CD4-positive, alpha-beta T cell treated with Interleukin-17A for 1 hour (primary cell): ENCODE measurements at regions not wholly inside any gene's neighbourhood (a gene's known extent, or its start where the extent isn't known, plus 50 kb on each side); places are given as distances from the start of the nearest gene placed in this dataset.

ENCODE experiments used
- DNase-seq: peaks from one replicate; pipeline ENCODE4 v3.0.0-alpha.2; 2020

DNA sequence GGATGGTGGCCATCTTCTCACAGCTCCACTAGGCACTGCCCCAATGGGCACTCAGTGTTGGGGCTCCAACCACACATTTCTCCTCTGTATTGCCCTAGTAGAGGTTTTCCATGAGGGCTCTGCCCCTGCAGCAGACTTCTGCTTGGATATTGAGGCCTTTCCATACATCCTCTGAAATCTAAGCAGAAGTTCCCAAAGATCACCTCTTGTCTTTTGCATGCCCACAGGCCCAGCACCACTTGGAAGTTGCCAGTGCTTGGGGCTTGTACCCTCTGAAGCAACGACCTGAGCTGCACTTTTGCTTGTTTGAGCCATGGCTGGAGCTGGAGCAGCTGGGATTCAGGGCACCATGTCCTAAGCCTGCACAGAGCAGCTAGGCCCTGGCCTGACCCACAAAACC is 189.1 kb upstream of the EYS start:
- no peak for DNase-seq

DNA sequence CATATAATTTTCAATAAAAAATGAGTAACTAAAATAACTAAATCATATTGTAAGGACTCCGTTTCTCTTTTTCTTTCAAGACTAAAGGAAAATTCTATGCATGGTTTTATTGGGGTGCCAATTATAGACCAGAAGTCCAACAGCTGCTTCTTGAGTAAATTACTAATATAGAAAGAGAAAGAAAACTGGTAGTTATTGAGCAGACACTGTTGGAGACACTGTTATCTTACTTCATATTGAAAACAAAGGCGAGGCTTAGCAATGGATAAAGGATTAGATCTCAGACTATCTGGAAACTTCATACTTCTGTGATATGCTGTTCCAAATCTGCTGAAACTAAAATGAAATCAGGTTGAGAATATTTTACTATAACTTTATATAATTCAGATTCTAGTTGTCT is 169.6 kb upstream of the EYS start:
- DNase-seq = no peak

DNA sequence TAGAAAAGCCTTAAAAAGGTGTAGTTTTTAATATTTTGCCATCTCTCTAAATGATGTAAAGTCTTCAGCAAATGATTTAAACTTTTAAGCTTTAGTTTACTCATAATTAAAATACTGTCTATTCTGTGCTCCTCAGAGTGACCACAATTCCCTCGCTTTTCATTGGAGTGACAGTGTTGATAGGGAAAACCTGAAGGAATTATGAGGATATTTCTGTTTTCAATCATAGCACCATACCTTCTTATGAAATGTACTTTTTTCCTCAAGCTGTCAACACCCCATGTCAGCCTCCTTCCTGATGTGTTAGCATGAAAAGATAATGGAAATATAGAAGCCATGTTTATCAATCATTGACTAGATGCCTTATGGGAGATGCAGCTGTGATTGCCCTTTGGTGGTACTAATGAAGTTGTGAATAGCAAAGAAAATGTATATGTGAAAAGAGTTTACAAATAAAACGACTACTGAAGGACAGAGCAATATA is 145.4 kb upstream of the EYS start:
- DNase-seq = no peak

DNA sequence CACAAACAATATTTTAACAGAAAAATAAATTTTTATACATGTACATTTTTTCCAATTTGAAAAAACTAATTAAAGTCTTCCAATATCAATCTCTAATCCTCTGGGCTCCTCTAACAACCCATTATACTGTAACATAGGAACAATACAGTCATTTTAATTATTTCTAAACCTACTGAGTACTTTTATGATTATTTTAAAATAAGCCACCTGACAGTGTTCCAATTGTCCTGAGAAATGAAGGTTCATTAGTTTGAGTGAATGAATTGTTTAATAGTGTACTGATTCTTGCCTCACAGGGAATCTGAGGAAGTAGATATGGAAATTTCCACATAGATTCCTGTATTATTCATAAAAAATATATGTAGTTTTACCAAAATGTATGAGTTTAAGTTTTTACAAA is 123.1 kb upstream of the EYS start:
- DNase-seq = no peak

DNA sequence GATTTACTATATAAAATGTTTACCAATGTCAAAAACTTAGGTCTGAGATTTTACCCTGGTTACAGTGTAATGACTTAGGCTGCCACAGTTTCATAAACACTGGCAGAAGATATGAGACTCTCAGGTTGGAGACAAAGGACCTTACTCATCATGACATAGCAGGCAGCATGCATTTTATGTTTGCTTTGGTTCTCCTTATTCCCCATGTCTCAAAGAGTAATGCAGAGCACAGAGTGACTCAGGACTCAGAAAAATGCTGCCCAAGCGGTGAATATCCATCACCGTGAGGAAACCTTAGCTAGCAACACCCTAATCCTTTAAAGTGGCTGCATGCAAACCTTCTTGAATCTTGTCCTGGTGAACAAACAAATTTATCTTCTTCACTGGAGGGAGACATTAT is 112.1 kb upstream of the EYS start:
- no peak for DNase-seq

DNA sequence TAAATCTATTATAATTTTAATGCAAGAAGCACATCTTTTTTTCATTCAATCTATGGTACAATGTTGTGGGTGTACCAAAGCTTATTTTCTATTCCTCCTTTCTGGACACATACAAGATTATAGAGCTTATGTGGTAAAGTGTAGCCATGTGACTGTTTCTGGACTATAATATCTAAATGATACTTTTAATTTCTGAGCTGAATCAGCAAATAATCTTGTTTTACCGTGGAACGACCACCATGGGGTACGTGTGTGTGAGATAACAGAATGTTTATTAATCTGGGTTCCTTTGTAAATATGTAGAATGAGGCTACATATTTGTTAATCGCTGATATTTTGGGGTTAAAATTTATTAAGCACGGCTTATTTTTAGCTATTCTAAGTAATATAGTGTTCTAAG is 111.5 kb upstream of the EYS start:
- DNase-seq = no peak

DNA sequence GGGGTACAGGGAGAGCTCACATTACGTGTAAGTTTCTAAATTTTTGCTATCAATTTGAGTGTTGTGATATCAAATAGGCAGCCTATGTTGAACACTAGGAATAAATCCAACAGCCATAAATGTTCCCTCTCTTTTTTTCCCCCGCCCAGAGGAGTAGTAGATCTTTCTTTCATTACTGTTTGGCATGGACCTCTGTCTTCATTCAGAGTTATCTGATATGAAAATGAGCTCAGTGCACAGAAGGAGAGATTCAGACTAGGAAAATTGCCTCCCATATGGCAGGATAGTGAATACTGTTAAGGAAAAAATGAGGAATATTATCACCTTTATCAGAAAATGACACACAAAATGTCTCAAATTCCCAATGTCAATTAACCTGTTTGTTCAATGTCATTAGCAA is 110.0 kb upstream of the EYS start:
- no peak for DNase-seq

DNA sequence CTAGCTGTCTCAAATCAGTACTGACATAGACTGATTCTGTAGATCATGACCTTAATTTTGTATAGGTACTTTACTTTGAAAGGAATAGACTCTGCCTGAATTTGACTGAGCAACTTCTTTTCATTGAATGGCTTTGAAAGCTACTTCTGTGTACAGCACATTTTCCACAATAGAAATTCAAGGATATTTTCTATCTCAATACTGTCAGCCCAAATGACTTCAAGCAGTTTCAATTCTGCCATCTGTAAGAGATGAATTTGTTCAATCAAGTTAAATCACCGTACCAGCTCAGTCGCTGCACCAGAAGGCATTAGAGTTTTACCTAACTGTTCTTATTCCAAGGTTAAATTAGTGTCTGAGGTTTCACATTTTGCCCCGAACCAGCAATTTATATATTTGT is 107.0 kb upstream of the EYS start:
- no peak for DNase-seq

DNA sequence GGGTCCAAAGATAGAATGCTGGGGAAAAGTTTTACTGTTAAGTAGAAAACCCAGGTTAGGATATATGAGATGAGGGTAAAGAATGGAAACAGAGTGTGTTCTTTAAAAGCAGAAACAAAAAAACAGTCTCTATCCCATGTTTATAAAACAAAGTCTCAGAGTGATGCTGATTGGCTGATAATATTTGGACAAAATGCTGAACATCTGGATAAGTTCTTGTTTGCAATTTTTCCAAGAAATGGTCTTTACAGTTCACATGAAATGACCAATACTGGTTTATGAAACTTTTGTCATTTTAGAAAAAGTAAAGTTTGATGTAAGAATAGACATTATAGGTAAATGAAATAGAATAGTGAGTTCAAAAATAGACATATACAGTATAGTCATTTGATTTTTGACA is 96.2 kb upstream of the EYS start:
- no peak for DNase-seq

DNA sequence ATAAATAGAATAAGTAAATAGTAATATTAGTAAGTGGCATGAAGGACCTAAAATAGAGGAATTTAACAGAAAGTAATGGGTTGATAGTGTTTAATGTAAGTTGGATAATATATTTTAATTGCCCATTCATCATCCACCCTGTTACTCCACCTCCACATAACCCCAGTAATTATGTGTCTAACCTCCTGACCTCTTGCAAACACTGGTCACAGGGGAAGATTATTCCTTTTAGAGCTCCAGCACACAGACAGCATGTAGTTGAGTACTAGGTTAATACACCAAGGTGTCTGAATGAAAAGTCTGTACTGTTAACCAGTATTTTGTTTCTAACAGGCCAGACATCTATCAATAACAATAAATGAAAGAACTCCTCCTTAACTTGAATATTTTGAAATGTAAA is 92.4 kb upstream of the EYS start:
- no peak for DNase-seq

DNA sequence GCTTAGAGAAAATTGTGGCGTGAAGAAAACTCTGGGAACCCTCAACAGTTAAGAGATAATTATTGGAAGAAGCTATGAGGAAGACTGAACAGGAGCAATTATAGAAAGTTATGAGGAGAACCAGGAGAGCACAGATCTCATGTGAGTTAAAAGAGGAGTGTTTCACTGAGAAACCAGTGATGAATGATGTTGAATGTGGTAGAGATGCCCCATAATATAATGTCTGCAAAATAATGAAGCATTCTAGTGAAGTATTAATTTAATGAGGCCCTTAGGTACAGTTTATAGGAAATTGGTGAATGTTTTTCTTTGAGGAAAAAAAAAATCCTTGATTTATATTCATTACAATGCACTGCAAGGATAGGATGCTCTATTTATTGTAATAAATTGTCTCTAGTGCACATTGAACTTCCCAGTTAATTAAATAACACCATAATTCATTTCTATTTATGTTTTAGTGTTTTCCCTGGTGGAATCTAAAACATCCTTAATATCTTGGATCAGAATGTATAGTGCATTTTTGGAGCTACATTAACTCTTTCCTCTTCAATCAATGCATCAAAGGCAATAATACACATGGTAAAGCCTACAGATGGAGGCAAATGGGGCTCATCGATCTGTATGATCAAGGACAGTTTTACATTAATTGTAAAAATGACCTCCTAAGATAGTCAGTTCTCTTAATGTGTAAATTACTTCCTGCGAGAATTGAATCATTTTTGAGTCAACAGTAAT is 91.4 kb upstream of the EYS start:
- DNase-seq = no peak

DNA sequence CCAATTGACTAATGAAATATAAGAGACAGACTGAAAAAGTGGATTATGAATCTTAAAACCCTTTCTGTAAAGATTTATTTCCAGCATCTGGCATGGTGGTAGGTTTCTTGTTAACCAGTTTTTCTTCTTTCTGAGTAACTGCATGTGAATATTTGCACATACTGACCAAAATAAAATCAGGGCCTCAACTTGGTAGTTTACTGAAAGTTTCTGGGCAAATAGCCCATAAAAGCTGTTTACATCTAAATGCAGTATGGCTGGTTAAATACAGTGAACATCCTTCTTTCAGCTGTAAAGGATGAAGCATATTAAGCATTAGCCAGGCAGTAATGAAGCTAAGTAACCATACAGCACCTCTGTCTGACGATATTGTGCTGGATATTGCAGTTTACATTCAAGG is 83.6 kb upstream of the EYS start:
- DNase-seq = no peak

DNA sequence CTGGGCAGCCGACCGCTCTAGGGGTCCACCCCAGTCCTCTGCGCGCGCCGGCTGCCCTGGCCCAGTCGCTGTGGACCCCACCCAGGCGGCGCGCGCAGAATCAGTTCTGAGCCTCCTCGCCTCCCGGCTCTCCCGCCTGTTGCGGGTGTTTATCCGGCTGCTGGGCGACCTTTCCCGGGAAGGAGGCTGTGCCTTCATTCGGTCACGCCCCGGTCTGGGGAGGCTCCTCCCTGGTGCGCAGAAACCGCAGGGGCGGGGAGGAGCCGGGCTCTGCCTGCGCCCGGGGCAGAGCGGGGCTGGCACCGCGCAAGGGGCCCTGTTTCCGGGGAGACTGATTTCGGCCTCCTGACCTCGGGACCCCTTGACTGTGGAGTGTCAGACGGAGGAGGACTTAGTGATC is 80.8 kb upstream of the EYS start:
- no peak for DNase-seq

DNA sequence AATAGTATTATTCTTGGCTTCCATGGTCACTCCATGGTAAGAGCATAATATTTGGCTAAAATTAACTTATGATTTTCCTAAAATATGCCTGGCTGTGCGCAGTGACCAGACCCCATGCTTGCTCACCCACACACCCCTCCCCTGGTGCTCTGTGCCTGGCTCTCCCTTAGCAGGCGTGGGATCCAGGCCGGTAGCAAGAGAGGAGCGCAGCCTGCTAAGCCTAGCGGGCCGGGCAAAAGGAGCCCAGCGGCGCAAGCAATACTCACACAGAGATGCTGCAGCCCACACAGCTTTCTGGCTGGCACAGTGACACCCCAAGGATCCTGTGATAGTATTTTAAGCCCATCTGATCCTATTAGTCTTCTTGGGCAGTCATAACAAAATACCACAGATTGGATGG is 79.8 kb upstream of the EYS start:
- no peak for DNase-seq

DNA sequence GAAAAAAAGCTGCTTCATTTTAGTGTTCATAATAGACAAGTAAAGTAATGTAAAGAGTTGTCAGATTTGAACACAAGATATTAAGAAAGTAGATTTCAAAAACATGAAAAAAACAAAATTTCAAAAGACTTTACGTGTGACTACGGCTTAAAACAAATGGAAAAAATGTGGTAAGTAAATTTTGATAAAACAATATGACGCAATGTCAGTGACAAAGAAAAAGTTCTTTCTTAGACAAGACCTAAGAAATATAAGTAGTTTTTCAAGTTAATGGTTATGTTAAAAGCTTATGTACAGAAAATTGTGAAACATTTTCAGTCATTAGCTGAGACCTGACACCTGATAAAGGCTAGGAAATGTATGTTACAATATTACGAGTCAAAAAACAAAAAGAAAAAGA is 73.7 kb upstream of the EYS start:
- no peak for DNase-seq

DNA sequence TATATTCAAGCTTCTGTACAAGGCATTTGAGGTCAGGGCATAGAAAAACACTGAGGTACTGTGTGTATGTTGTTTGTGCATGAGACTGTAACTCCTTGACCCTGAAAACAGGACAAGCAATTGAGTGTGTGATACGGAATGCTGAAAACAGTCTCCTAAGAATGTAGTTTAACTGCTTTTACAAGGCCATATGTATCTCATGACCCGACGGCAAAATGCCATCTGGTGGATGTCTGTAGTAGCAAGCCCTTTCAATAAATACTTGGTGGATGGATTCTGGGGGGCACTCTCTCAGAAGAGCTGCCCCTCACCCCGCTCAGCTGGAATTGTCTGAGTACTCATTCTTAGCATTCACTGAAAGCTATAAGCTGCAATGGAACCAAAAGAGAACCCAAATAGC is 69.3 kb upstream of the EYS start:
- DNase-seq = no peak

DNA sequence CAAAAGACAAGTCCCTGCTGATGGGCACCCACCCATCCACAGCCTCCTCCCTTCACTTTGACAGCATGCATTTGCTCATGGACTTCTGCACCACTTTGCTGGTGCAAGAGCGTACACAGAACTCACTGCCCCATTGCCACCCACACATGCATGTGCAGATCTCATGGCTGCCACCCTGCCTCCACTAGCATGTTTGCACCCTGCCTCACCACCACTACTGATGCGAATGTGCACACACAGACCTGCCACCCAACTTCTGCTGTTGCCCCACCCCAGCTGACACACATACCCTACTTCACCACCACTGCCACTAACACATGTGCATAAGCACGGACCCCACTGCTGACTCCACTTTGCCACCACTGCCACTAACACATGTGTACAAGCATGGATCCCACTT is 64.9 kb upstream of the EYS start:
- DNase-seq = no peak

DNA sequence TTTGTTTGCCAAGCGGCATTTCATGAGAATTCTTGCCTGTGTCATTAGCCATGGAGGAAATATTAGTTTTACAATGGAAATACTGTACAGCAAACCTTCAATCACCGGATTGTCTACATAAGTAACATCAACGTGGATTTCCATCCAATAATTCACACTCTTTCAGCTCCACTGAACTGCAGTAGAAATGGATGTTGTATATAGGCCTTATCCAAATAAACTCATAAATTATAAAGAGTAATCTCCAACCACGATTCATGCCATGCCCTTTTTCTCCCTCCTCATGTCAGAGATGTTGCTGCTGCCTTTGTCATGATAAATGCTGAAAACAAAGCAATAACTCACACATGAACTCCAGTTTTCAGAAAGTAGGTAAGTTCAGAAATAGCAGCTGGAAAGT is 54.9 kb upstream of the EYS start:
- DNase-seq = no peak

DNA sequence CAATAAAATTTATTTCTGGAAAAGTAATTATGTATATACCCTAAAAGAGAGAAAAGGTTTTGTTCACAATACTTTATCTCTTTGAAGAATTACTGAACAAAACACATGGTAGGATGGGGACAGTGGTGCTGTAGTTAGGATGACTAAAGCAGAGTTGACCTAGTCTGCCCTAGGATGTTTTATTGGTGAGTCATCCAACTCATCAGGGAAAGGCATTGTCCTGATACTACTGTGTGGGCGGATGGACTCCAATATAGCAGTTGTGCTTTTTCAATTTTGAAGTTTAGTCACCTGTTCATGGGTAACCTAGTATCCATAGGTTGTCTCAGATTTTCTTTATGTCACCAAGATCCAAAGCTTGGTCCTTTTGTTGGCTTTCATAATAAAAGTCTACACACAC is 53.3 kb upstream of the EYS start:
- DNase-seq = no peak
